ENCODE measurements at regions not wholly inside any gene's neighbourhood (a gene's known extent, or its start where the extent isn't known, plus 50 kb on each side); places are given as distances from the start of the nearest gene placed in this dataset.

GRCh38 chr7:53422291-53422690 is 386.9 kb downstream of the POM121L12 start:
- intact Hi-C loops (cut with micrococcal nuclease): no loop called here
- Histone ChIP-seq H3K9me1 (ENCODE audit: control insufficient read depth, insufficient read depth, low read length) (no peaks in the 10 kb centered on the region), H3K36me3 (ENCODE audit: control insufficient read depth, insufficient read depth, low read length) (no peaks in the 10 kb centered on the region), H3K4me2 (ENCODE audit: insufficient read depth, low read length) (no peak overlapping the region), H3K4me3 (no peak overlapping the region), H3K27me3 (ENCODE audit: control insufficient read depth in 2 of 2, insufficient read depth in 2 of 2, low read length in 2 of 2) (no peaks in the 10 kb centered on the region), H3K4me1 (replicated peaks in 1 of 2; ENCODE audit: control insufficient read depth in 2 of 2, insufficient read depth in 2 of 2, low read length in 2 of 2) (no peaks in the 10 kb centered on the region), H3K9me3 (replicated peaks; ENCODE audit: control insufficient read depth, insufficient read depth, low read depth, low read length) (0 out of 2 replicates have a peak, but pooled peaks cover 5% of the 10 kb centered on the region), H4K20me1 (replicated peaks; ENCODE audit: control insufficient read depth, insufficient read depth, low read length) (no peaks in the 10 kb centered on the region), H2AFZ (ENCODE audit: low read depth, low read length) (no peak overlapping the region), H3K9ac (ENCODE audit: insufficient read depth in 1 of 2, low read depth in 2 of 2, low read length in 2 of 2) (no peak overlapping the region), H3K27ac (ENCODE audit: extremely low read depth, low read depth, low read length) (no peak overlapping the region), H3K79me2 (ENCODE audit: control insufficient read depth, insufficient read depth, low read length) (no peaks in the 10 kb centered on the region)
- ChIA-PET POLR2A (no interaction called here), CTCF (ENCODE audit: low intra/inter-chr PET ratio) (no interaction called here)
- 8% methylated on average over 5 of the region's 5 CpGs for WGBS (ENCODE audit: insufficient coverage, low coverage, missing lambda C conversion rate)
- FAIRE-seq: no peak
- in situ Hi-C loops (cut with MboI): no loop called here
- BruUV-seq (replicated peaks): no TSS peak
- ATAC-seq: no peak
- DNase-seq (ENCODE audit: extremely low read depth in 1 of 4, low spot score in 3 of 4): no peak
- no peak for TF ChIP-seq ZNF12 (CRISPR knock-in tag; IDR thresholded peaks at IDR 0.05)
- no peak for TF ChIP-seq TFAM (CRISPR knock-in tag; conservative IDR thresholded peaks at IDR 0.05)

- no peaks in the 10 kb centered on the region for H3K4me1 ChIP-seq (replicated peaks in 1 of 2; ENCODE audit: control insufficient read depth in 2 of 2, insufficient read depth in 2 of 2, low read length in 2 of 2)
- H2AFZ ChIP-seq (ENCODE audit: low read depth, low read length): no peak overlapping the region
- WGBS (ENCODE audit: insufficient coverage, low coverage, missing lambda C conversion rate): 3% methylated on average over 6 of the region's 6 CpGs
- 0 out of 2 replicates have a peak, but pooled peaks cover 5% of the 10 kb centered on the region for H3K9me3 ChIP-seq (replicated peaks; ENCODE audit: control insufficient read depth, insufficient read depth, low read depth, low read length)
- in situ Hi-C loops (cut with MboI): no loop called here
- no peaks in the 10 kb centered on the region for H3K36me3 ChIP-seq (ENCODE audit: control insufficient read depth, insufficient read depth, low read length)
- no peak overlapping the region for H3K4me2 ChIP-seq (ENCODE audit: insufficient read depth, low read length)
- no peak overlapping the region for H3K4me3 ChIP-seq
- FAIRE-seq (no peak), DNase-seq (ENCODE audit: extremely low read depth in 1 of 4, low spot score in 3 of 4) (no peak), ATAC-seq (no peak)
- H3K79me2 ChIP-seq (ENCODE audit: control insufficient read depth, insufficient read depth, low read length): no peaks in the 10 kb centered on the region
- no peaks in the 10 kb centered on the region for H3K9me1 ChIP-seq (ENCODE audit: control insufficient read depth, insufficient read depth, low read length)
- TF ChIP-seq IFI16 (CRISPR knock-in tag; IDR thresholded peaks at IDR 0.05) (no peak), RBM22 (IDR thresholded peaks at IDR 0.05; ENCODE audit: low read depth, low read length, poor library complexity, severe bottlenecking) (no peak), STAT6 (CRISPR knock-in tag; IDR thresholded peaks at IDR 0.05) (no peak), NR2C2 (CRISPR knock-in tag; IDR thresholded peaks at IDR 0.05) (no peak), NR2C2 (tag; IDR thresholded peaks at IDR 0.05) (no peak), MCM5 (IDR thresholded peaks at IDR 0.05; ENCODE audit: low read depth) (no peak), ARID3A (IDR thresholded peaks at IDR 0.05; ENCODE audit: borderline replicate concordance, low read depth, low read length) (no peak), ZNF277 (CRISPR knock-in tag; IDR thresholded peaks at IDR 0.05; ENCODE audit: borderline replicate concordance) (no peak)
- intact Hi-C loops (cut with micrococcal nuclease): no loop called here
- no peak overlapping the region for H3K27ac ChIP-seq (ENCODE audit: extremely low read depth, low read depth, low read length)
- H4K20me1 ChIP-seq (replicated peaks; ENCODE audit: control insufficient read depth, insufficient read depth, low read length): no peaks in the 10 kb centered on the region
- H3K9ac ChIP-seq (ENCODE audit: insufficient read depth in 1 of 2, low read depth in 2 of 2, low read length in 2 of 2): no peak overlapping the region
- no peaks in the 10 kb centered on the region for H3K27me3 ChIP-seq (ENCODE audit: control insufficient read depth in 2 of 2, insufficient read depth in 2 of 2, low read length in 2 of 2)
- ChIA-PET POLR2A (no interaction called here), CTCF (ENCODE audit: low intra/inter-chr PET ratio) (no interaction called here)
- no TSS peak for BruUV-seq (replicated peaks)
Observed at GRCh38 chr7:53426145-53426750, 390.8 kb downstream of the POM121L12 start.
